ENCODE measurements at regions not wholly inside any gene's neighbourhood (a gene's known extent, or its start where the extent isn't known, plus 50 kb on each side); places are given as distances from the start of the nearest gene placed in this dataset.

- DNase-seq: no peak
- Histone ChIP-seq H3K4me3 (ENCODE audit: low read depth, low read length) (no peak overlapping the region), H3K27me3 (no peaks in the 10 kb centered on the region), H3K4me1 (peaks cover 11% of the 10 kb centered on the region), H3K9me3 (no peaks in the 10 kb centered on the region), H3K36me3 (no peaks in the 10 kb centered on the region)
- TF ChIP-seq, protein P1, sequence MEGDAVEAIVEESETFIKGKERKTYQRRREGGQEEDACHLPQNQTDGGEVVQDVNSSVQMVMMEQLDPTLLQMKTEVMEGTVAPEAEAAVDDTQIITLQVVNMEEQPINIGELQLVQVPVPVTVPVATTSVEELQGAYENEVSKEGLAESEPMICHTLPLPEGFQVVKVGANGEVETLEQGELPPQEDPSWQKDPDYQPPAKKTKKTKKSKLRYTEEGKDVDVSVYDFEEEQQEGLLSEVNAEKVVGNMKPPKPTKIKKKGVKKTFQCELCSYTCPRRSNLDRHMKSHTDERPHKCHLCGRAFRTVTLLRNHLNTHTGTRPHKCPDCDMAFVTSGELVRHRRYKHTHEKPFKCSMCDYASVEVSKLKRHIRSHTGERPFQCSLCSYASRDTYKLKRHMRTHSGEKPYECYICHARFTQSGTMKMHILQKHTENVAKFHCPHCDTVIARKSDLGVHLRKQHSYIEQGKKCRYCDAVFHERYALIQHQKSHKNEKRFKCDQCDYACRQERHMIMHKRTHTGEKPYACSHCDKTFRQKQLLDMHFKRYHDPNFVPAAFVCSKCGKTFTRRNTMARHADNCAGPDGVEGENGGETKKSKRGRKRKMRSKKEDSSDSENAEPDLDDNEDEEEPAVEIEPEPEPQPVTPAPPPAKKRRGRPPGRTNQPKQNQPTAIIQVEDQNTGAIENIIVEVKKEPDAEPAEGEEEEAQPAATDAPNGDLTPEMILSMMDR (IDR thresholded peaks at IDR 0.05; ENCODE audit: low read depth, low read length): peak; percentile 75
These were observed 1201.4 kb upstream of the C9orf72 start for GRCh38 chr9:28774433-28775235.

GRCh38 chr9:28779243-28779642 is 1206.0 kb upstream of the C9orf72 start:
- Histone ChIP-seq H3K4me3 (ENCODE audit: low read depth, low read length) (no peak overlapping the region), H3K9me3 (no peaks in the 10 kb centered on the region), H3K4me1 (peaks cover 7% of the 10 kb centered on the region; the same call in 1 of the 2 replicates), H3K27me3 (no peaks in the 10 kb centered on the region), H3K36me3 (no peaks in the 10 kb centered on the region)
- DNase-seq: no peak
- TF ChIP-seq, protein P1 (IDR thresholded peaks at IDR 0.05; ENCODE audit: low read depth, low read length): no peak

DNA sequence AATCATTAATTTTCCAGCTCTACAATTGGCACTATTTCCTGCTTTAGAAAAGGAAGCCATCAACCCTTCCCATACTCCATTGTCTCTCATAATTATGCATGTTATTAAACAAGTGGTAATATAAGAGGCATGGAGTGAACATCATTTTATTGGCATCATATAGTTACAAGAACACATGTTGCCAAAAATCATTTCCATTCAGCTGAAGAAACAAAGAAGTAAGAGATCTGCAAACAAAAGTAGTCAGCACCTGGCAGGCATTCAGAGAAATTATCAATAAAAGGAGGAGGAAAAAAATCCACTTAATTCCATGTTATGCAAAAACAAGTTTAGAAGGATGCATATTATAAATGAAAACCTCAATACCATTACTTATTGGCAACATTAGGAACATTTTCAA is 1208.2 kb upstream of the C9orf72 start:
- peaks cover 7% of the 10 kb centered on the region; the same call in 1 of the 2 replicates for H3K4me1 ChIP-seq
- H3K27me3 ChIP-seq: no peaks in the 10 kb centered on the region
- H3K9me3 ChIP-seq: no peaks in the 10 kb centered on the region
- H3K36me3 ChIP-seq: no peaks in the 10 kb centered on the region
- TF ChIP-seq, protein P1 (IDR thresholded peaks at IDR 0.05; ENCODE audit: low read depth, low read length): no peak
- no peak for DNase-seq
- no peak overlapping the region for H3K4me3 ChIP-seq (ENCODE audit: low read depth, low read length)

DNA sequence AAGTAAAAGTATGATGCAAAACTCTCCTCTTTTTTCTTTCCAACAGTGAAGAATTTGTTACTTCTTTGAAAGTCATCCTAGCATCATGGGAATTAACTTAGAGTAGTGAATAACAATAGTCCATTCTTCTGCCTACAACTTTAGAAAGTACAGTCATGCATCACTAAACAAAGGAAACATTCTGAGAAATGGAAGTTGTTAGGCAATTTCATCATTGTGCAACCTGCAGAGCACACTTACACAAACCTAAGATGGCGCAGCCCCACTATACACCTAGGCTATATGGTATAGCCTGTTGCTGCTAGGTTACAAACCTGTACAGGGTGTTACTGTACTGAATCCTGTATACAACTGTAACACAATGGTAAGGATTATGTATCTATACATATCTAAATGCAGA is 1209.3 kb upstream of the C9orf72 start:
- TF ChIP-seq, protein P1 (IDR thresholded peaks at IDR 0.05; ENCODE audit: low read depth, low read length): no peak
- no peak overlapping the region for H3K4me3 ChIP-seq (ENCODE audit: low read depth, low read length)
- no peak for DNase-seq

GRCh38 chr9:28792716-28793115 is 1219.4 kb upstream of the C9orf72 start:
- H3K4me1 ChIP-seq: 0 out of 2 replicates have a peak, but pooled peaks cover 4% of the 10 kb centered on the region
- TF ChIP-seq, protein P1 (IDR thresholded peaks at IDR 0.05; ENCODE audit: low read depth, low read length): no peak

More for the DNA sequence above, 1209.3 kb upstream of the C9orf72 start:
- Histone ChIP-seq H3K9me3 (no peaks in the 10 kb centered on the region), H3K27me3 (no peaks in the 10 kb centered on the region), H3K4me1 (peaks cover 7% of the 10 kb centered on the region; the same call in 1 of the 2 replicates), H3K36me3 (no peaks in the 10 kb centered on the region)

DNA sequence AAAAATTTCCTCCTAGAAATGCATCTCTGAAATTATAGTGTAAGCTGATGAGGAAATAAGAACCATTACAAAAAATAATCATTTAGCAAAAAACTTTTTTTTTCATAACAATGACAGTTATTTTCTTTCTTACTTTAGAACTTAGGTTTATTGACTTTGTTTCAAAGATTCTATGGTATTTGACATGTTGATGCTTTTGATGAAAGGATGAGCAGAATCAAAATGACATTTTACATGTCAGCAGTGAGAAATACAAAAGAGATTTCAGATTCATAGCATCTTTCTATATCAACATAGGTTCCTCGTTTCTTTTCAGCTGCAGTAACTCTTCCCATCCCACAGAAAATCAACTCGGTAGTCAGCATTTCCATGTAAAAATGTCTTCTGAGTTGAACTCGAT is 1226.6 kb upstream of the C9orf72 start:
- DNase-seq: no peak
- no peaks in the 10 kb centered on the region for H3K27me3 ChIP-seq
- TF ChIP-seq, protein P1 (IDR thresholded peaks at IDR 0.05; ENCODE audit: low read depth, low read length): no peak
- H3K4me1 ChIP-seq: peaks cover 24% of the 10 kb centered on the region
- no peak overlapping the region for H3K4me3 ChIP-seq (ENCODE audit: low read depth, low read length)
- no peaks in the 10 kb centered on the region for H3K9me3 ChIP-seq
- no peaks in the 10 kb centered on the region for H3K36me3 ChIP-seq

More at GRCh38 chr9:28792716-28793115, 1219.4 kb upstream of the C9orf72 start:
- no peaks in the 10 kb centered on the region for H3K27me3 ChIP-seq
- no peak overlapping the region for H3K4me3 ChIP-seq (ENCODE audit: low read depth, low read length)
- no peak for DNase-seq
- H3K9me3 ChIP-seq: no peaks in the 10 kb centered on the region
- no peaks in the 10 kb centered on the region for H3K36me3 ChIP-seq
